Osteocyte (in vitro differentiated cells): ENCODE measurements at regions not wholly inside any gene's neighbourhood (a gene's known extent, or its start where the extent isn't known, plus 50 kb on each side); places are given as distances from the start of the nearest gene placed in this dataset.

ENCODE experiments used
- DNase-seq: peaks from one replicate; pipeline ENCODE4 v3.0.0; 2021; ENCODE audit warnings: mixed read lengths; ENCODE audit not compliant: unreplicated experiment; ENCODE audit errors: extremely low spot score
- H3K27ac Mint-ChIP-seq: one replicate; pipeline ENCODE4 v1.8.0; 2021; ENCODE audit warnings: mild to moderate bottlenecking, mixed read lengths; ENCODE audit not compliant: unreplicated experiment
- H3K27me3 Mint-ChIP-seq: one replicate; pipeline ENCODE4 v1.8.0; 2021; ENCODE audit warnings: mixed read lengths; ENCODE audit not compliant: unreplicated experiment
- H3K36me3 Mint-ChIP-seq: one replicate; pipeline ENCODE4 v1.8.0; 2021; ENCODE audit warnings: mixed read lengths; ENCODE audit not compliant: unreplicated experiment
- H3K4me1 Mint-ChIP-seq: one replicate; pipeline ENCODE4 v1.8.0; 2021; ENCODE audit warnings: mixed read lengths; ENCODE audit not compliant: unreplicated experiment
- H3K4me3 Mint-ChIP-seq: one replicate; pipeline ENCODE4 v1.8.0; 2021; ENCODE audit warnings: mild to moderate bottlenecking, moderate library complexity, mixed read lengths; ENCODE audit not compliant: unreplicated experiment
- H3K9me3 Mint-ChIP-seq: one replicate; pipeline ENCODE4 v1.8.0; 2021; ENCODE audit warnings: mixed read lengths; ENCODE audit not compliant: unreplicated experiment
- CTCF ChIP-seq: fragments of 200-600 bp; sonication (generic); IDR thresholded peaks from 2 replicates; pipeline ENCODE4 v1.5.0; 2021; ENCODE audit warnings: antibody characterized with exemption, mild to moderate bottlenecking, moderate library complexity

DNA sequence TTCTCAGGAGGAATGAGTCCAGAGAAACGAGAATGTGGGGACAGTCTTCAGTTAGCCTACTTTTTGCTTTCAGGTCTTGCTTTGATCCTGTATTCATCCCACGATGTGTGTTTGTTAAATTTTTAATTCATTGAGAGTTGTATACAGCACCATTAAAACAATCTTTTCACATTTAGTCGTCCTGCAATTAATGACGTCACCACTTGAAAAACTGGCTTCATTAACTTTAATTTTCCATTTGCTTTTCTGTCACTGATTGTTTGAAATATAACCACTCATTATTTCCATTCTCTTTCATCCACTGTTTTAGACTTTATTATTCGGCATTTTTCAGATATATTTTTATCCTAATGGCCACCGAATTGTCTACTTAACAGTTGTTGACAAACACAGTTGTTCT lies 146.9 kb downstream of the TFEC start:
- H3K27me3 Mint-ChIP-seq = peaks cover 3% of the 10 kb centered on the region
- no peak for DNase-seq
- H3K36me3 Mint-ChIP-seq = no peaks in the 10 kb centered on the region
- H3K9me3 Mint-ChIP-seq = no peaks in the 10 kb centered on the region
- no peak overlapping the region for H3K27ac Mint-ChIP-seq
- no peaks in the 10 kb centered on the region for H3K4me1 Mint-ChIP-seq
- no peak for TF ChIP-seq CTCF
- no peak overlapping the region for H3K4me3 Mint-ChIP-seq

DNA sequence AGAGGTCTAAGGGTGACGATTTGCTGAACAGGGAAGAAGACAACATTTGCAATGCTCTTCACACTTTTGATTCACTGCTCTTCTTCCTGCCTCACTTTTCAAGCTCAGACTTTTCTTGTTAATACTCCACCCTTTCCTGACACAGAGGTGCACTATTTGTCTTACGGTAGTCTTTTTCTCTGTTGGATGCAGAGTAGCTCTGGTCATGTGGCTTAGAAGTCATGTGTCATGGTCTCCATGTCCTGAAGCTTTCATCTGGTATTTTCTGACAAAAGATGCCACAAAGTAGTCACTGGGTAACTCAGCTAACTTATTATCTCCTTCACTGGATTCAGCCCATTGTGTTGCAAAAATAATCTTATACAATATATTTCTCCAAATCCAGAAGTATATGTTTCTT lies 149.1 kb downstream of the TFEC start:
- H3K36me3 Mint-ChIP-seq = no peaks in the 10 kb centered on the region
- no peak for TF ChIP-seq CTCF
- DNase-seq = no peak
- H3K4me3 Mint-ChIP-seq = no peak overlapping the region
- peaks cover 3% of the 10 kb centered on the region for H3K27me3 Mint-ChIP-seq
- H3K4me1 Mint-ChIP-seq = no peaks in the 10 kb centered on the region
- H3K27ac Mint-ChIP-seq = no peak overlapping the region
- H3K9me3 Mint-ChIP-seq = no peaks in the 10 kb centered on the region

DNA sequence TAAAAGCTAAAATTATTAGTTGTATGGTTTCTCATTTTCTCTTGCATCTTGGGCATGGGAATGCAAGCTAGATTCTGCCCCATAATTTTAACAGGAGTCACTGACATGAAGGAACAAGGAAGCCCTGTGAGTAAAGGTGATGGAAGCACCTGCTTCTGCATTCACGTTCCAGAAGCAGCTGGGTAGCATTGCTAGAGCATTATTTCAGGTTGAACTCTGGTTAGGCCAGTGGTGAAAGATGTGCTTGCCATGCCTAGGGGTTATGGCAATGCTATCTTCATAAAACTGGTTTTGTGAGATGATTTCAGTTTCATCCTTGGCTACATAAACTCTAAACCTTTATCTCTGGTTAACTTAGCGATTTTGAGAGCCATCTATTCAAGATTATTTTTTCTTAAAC lies 151.4 kb downstream of the TFEC start:
- no peaks in the 10 kb centered on the region for H3K4me1 Mint-ChIP-seq
- peaks cover 5% of the 10 kb centered on the region for H3K27me3 Mint-ChIP-seq
- no peak overlapping the region for H3K4me3 Mint-ChIP-seq
- no peaks in the 10 kb centered on the region for H3K9me3 Mint-ChIP-seq
- no peak for DNase-seq
- no peak overlapping the region for H3K27ac Mint-ChIP-seq
- H3K36me3 Mint-ChIP-seq = no peaks in the 10 kb centered on the region
- no peak for TF ChIP-seq CTCF

- DNase-seq = no peak
- Mint-ChIP-seq H3K27me3 (peaks cover 6% of the 10 kb centered on the region), H3K9me3 (no peaks in the 10 kb centered on the region), H3K4me3 (no peak overlapping the region), H3K36me3 (no peaks in the 10 kb centered on the region), H3K27ac (no peak overlapping the region), H3K4me1 (peaks cover 9% of the 10 kb centered on the region)
- TF ChIP-seq CTCF = no peak
Measured at GRCh38 chr7:115869801-115870200, 160.8 kb downstream of the TFEC start.

DNA sequence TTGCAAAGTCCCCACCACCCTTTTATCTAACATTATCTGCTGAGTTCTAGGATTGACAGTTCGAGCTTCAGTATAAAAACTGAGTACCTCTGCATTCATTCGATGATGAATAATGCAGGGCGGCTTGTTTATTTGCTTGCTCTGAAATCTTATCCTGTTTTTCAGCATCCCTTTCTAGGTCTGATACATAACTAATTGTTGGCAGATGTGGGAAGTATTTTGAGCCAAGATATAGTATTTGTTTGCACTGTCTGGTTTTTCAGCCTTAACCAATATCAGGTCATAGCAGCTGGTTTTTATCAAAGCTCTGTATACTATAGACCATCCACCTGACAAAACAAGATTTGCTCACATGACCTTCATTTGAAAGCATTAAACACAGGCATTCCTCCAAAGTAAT lies 161.4 kb downstream of the TFEC start:
- Mint-ChIP-seq H3K27ac (no peak overlapping the region), H3K36me3 (no peaks in the 10 kb centered on the region), H3K27me3 (peaks cover 6% of the 10 kb centered on the region), H3K4me1 (peaks cover 9% of the 10 kb centered on the region), H3K4me3 (no peak overlapping the region), H3K9me3 (no peaks in the 10 kb centered on the region)
- DNase-seq = no peak
- no peak for TF ChIP-seq CTCF
